D721Med (cell line): ENCODE measurements at regions not wholly inside any gene's neighbourhood (a gene's known extent, or its start where the extent isn't known, plus 50 kb on each side); places are given as distances from the start of the nearest gene placed in this dataset.

Source experiments
- DNase-seq: peaks from one replicate; pipeline ENCODE4 v3.0.0; 2011; ENCODE audit warnings: low spot score; ENCODE audit not compliant: insufficient read length
- FAIRE-seq: peaks from 2 replicates; lab custom pipeline; 2011; peaks lifted over from hg19 to GRCh38; lab: Jason Lieb, UNC
- CTCF ChIP-seq: IDR thresholded peaks from 2 replicates; pipeline ENCODE4 v1.5.1; 2012; ENCODE audit warnings: mild to moderate bottlenecking, control low read depth; ENCODE audit not compliant: insufficient read depth; ENCODE audit errors: missing control alignments

GRCh38 chr15:94875550-94875949 is 644.2 kb downstream of the MCTP2 start:
- no peak for TF ChIP-seq CTCF
- DNase-seq (no peak), FAIRE-seq (no peak)

GRCh38 chr15:94877833-94878232 is 646.5 kb downstream of the MCTP2 start:
- no peak for TF ChIP-seq CTCF
- no peak for DNase-seq
- no peak for FAIRE-seq

GRCh38 chr15:94882071-94882712 is 650.8 kb downstream of the MCTP2 start:
- no peak for FAIRE-seq
- DNase-seq = no peak
- no peak for TF ChIP-seq CTCF

- DNase-seq (no peak), FAIRE-seq (no peak)
- no peak for TF ChIP-seq CTCF
These were observed 656.0 kb downstream of the MCTP2 start for GRCh38 chr15:94887391-94887790.

GRCh38 chr15:94889153-94889552 is 657.8 kb downstream of the MCTP2 start:
- FAIRE-seq = no peak
- TF ChIP-seq CTCF = no peak
- no peak for DNase-seq

GRCh38 chr15:94893091-94893490 is 661.7 kb downstream of the MCTP2 start:
- no peak for TF ChIP-seq CTCF
- FAIRE-seq (no peak), DNase-seq (no peak)

- DNase-seq = no peak
- no peak for FAIRE-seq
- no peak for TF ChIP-seq CTCF
These were observed 662.7 kb downstream of the MCTP2 start for GRCh38 chr15:94894056-94894455.
